Spleen (tissue), 11 donors: ENCODE measurements at regions not wholly inside any gene's neighbourhood (a gene's known extent, or its start where the extent isn't known, plus 50 kb on each side); places are given as distances from the start of the nearest gene placed in this dataset.

Experiments
- DNase-seq: peaks from one replicate; pipeline ENCODE4 v3.0.0-alpha.2; 2020
- H3K27ac ChIP-seq, 8 donors: fragments of 200-600 bp; sonication (generic) in 7 of 8; 1 replicate in 4 of 8; 2 replicates in 4 of 8; pipeline versions ENCODE4 v1.5.0 to v1.8.0; 2016 to 2021; ENCODE audit warnings: inconsistent platforms in 4 of 8, mild to moderate bottlenecking in 4 of 8, moderate library complexity in 1 of 8
- H3K27me3 ChIP-seq, 7 donors: fragments of 200-600 bp; sonication (generic) in 6 of 7; replicated peaks in 1 of 7; 1 replicate in 4 of 7; 2 replicates in 3 of 7; pipeline versions ENCODE4 v1.5.0 to v1.8.0; 2016 to 2021; ENCODE audit warnings: inconsistent platforms in 3 of 7, mild to moderate bottlenecking in 1 of 7
- H3K36me3 ChIP-seq, 6 donors: fragments of 200-600 bp; sonication (generic) in 5 of 6; 1 replicate in 4 of 6; 2 replicates in 2 of 6; pipeline versions ENCODE4 v1.5.0 to v1.8.0; 2016 to 2021; ENCODE audit warnings: inconsistent platforms in 2 of 6
- H3K4me1 ChIP-seq, 6 donors: fragments of 200-600 bp; sonication (generic) in 5 of 6; 1 replicate in 3 of 6; 2 replicates in 3 of 6; pipeline versions ENCODE4 v1.5.0 to v1.8.0; 2016 to 2021; ENCODE audit warnings: inconsistent platforms in 3 of 6
- H3K4me3 ChIP-seq, 8 donors: fragments of 200-600 bp; sonication (generic) in 7 of 8; 1 replicate in 4 of 8; 2 replicates in 4 of 8; pipeline versions ENCODE4 v1.5.0 to v1.8.0; 2016 to 2021; ENCODE audit warnings: inconsistent platforms in 4 of 8, mild to moderate bottlenecking in 4 of 8, moderate library complexity in 2 of 8
- H3K9me3 ChIP-seq, 8 donors: fragments of 200-600 bp; sonication (generic) in 7 of 8; 1 replicate in 4 of 8; 2 replicates in 4 of 8; pipeline versions ENCODE4 v1.5.0 to v1.8.0; 2016 to 2021; ENCODE audit warnings: inconsistent platforms in 4 of 8
- CTCF ChIP-seq, 11 experiments: fragments of 200-600 bp in 7 of 11; fragments of 450-650 bp in 4 of 11; sonication (generic) in 4 of 11; IDR thresholded peaks in 8 of 11; conservative IDR thresholded peaks in 3 of 11; 1 replicate in 7 of 11; 2 replicates in 4 of 11; pipeline versions ENCODE4 v1.4.0 to v1.8.0; 2016 to 2021; ENCODE audit warnings: antibody characterized with exemption in 11 of 11, inconsistent platforms in 4 of 11, mild to moderate bottlenecking in 1 of 11
- POLR2A ChIP-seq, 3 donors: fragments of 450-650 bp; IDR thresholded peaks; one replicate each; pipeline ENCODE4 v1.5.1; 2017; ENCODE audit warnings: antibody characterized with exemption in 3 of 3, mild to moderate bottlenecking in 1 of 3
- POLR2AphosphoS5 ChIP-seq, 3 donors: sonication (generic); formaldehyde crosslinking; IDR thresholded peaks; one replicate each; pipeline ENCODE4 v1.5.1; 2017; ENCODE audit warnings: antibody characterized with exemption in 3 of 3
- WGBS, 5 donors: extraction: QIAGEN DNeasy Blood & Tissue Kit in 3 of 5; methylation state at CpG; one replicate each; pipeline versions ENCODE4 v1.1.5 to v1.1.7; 2013 to 2018; 5-methylcytosine and 5-hydroxymethylcytosine counted together
- intact Hi-C: fragments of 100-400 bp; cut with DNase I; formaldehyde crosslinking; loops from one replicate; pipeline ENCODE4 v1.15.0; 2023; ENCODE audit warnings: low total_unique reads
- donor health status: healthy with polysubstance abuse.
- donor health status: DM: no; HTN: no; CAD: no; lungs with moderate emphysema.
- donor health status: DM: no; HTN: no; CAD: no.
- donor health status: Bipolar disorder and iron deficiency.
- donor health status: healthy.
- donor health status: DM: no; HTN: no; CAD: no.
- donor health status: DM: yes; HTN: yes; CAD: no.

- no peak for DNase-seq
- H3K27ac ChIP-seq: no peak overlapping the region
- no peaks in the 10 kb centered on the region for H3K4me1 ChIP-seq
- WGBS, 5 donors: 80 to 91% (median 86%) methylated on average over 5 of the region's 5 CpGs
- H3K9me3 ChIP-seq: peaks cover 0 to 23% (median 10%) of the 10 kb centered on the region in 8 donors
- intact Hi-C loops: no loop called here
- H3K36me3 ChIP-seq: no peaks in the 10 kb centered on the region
- H3K27me3 ChIP-seq: no peaks in the 10 kb centered on the region
- TF ChIP-seq CTCF (IDR thresholded peaks at IDR 0.05 in 8 of 11, conservative IDR thresholded peaks at IDR 0.05 in 3 of 11) (no peak), POLR2A (IDR thresholded peaks at IDR 0.05) (no peak), POLR2AphosphoS5 (IDR thresholded peaks at IDR 0.05) (no peak)
- no peak overlapping the region for H3K4me3 ChIP-seq
Observed at GRCh38 chr13:82096256-82096655, 1755.3 kb upstream of the SPRY2 start.

- intact Hi-C loops: no loop called here
- 79 to 92% (median 88%) methylated on average over 3 of the region's 3 CpGs for WGBS, 5 donors
- TF ChIP-seq CTCF (IDR thresholded peaks at IDR 0.05 in 8 of 11, conservative IDR thresholded peaks at IDR 0.05 in 3 of 11) (no peak), POLR2A (IDR thresholded peaks at IDR 0.05) (no peak), POLR2AphosphoS5 (IDR thresholded peaks at IDR 0.05) (no peak)
Observed at GRCh38 chr13:82092312-82092711, 1751.4 kb upstream of the SPRY2 start.

GRCh38 chr13:82088781-82089180, 1747.9 kb upstream of the SPRY2 start:
- WGBS, 5 donors: 0 to 58% (median 35%) methylated on average over 1 of the region's 1 CpG
- no peak for DNase-seq
- Histone ChIP-seq H3K36me3 (no peaks in the 10 kb centered on the region), H3K27ac (no peak overlapping the region), H3K4me1 (no peaks in the 10 kb centered on the region), H3K9me3 (peaks cover 0 to 11% (median 3%) of the 10 kb centered on the region in 8 donors), H3K4me3 (no peak overlapping the region), H3K27me3 (no peaks in the 10 kb centered on the region)
- no peak for TF ChIP-seq CTCF (IDR thresholded peaks at IDR 0.05 in 8 of 11, conservative IDR thresholded peaks at IDR 0.05 in 3 of 11)
- intact Hi-C loops: no loop called here

More at GRCh38 chr13:82092312-82092711, 1751.4 kb upstream of the SPRY2 start:
- Histone ChIP-seq H3K4me3 (no peak overlapping the region), H3K27me3 (no peaks in the 10 kb centered on the region), H3K27ac (no peak overlapping the region), H3K9me3 (peaks cover 0 to 22% (median 9%) of the 10 kb centered on the region in 8 donors), H3K36me3 (no peaks in the 10 kb centered on the region), H3K4me1 (no peaks in the 10 kb centered on the region)
- DNase-seq: no peak

- 82 to 94% (median 87%) methylated on average over 5 of the region's 5 CpGs for WGBS, 5 donors
- DNase-seq: no peak
- TF ChIP-seq POLR2A (IDR thresholded peaks at IDR 0.05): no peak
- Histone ChIP-seq H3K4me3 (no peak overlapping the region), H3K4me1 (no peaks in the 10 kb centered on the region), H3K9me3 (peaks cover 0 to 9% (median 0%) of the 10 kb centered on the region in 8 donors), H3K36me3 (no peaks in the 10 kb centered on the region), H3K27ac (no peak overlapping the region), H3K27me3 (no peaks in the 10 kb centered on the region)
- intact Hi-C loops: no loop called here
Observed at GRCh38 chr13:82076496-82076895, 1735.6 kb upstream of the SPRY2 start.

GRCh38 chr13:82070416-82070815, 1729.5 kb upstream of the SPRY2 start:
- H3K36me3 ChIP-seq: no peaks in the 10 kb centered on the region
- WGBS, 5 donors: 15 to 47% (median 32%) methylated on average over 1 of the region's 1 CpG
- intact Hi-C loops: no loop called here

More at GRCh38 chr13:82070416-82070815, 1729.5 kb upstream of the SPRY2 start:
- H3K4me3 ChIP-seq: no peak overlapping the region
- H3K27me3 ChIP-seq: no peaks in the 10 kb centered on the region
- peaks cover 0 to 28% (median 5%) of the 10 kb centered on the region in 8 donors for H3K9me3 ChIP-seq
- DNase-seq: no peak
- no peak overlapping the region for H3K27ac ChIP-seq
- TF ChIP-seq POLR2A (IDR thresholded peaks at IDR 0.05): no peak
- H3K4me1 ChIP-seq: no peaks in the 10 kb centered on the region
